Activated CD8-positive, alpha-beta memory T cell treated with anti-CD3 and anti-CD28 coated beads for 48 hours (primary cell): ENCODE measurements at regions not wholly inside any gene's neighbourhood (a gene's known extent, or its start where the extent isn't known, plus 50 kb on each side); places are given as distances from the start of the nearest gene placed in this dataset.

Experiments
- DNase-seq, 3 experiments: peaks; one replicate each; pipeline ENCODE4 v3.0.0-alpha.2; 2020; ENCODE audit warnings: low read depth in 2 of 3, low spot score in 2 of 3

- DNase-seq, result no peak
Measured at GRCh38 chr20:21033817-21034216, 72.3 kb downstream of the LINC00237 start.

DNA sequence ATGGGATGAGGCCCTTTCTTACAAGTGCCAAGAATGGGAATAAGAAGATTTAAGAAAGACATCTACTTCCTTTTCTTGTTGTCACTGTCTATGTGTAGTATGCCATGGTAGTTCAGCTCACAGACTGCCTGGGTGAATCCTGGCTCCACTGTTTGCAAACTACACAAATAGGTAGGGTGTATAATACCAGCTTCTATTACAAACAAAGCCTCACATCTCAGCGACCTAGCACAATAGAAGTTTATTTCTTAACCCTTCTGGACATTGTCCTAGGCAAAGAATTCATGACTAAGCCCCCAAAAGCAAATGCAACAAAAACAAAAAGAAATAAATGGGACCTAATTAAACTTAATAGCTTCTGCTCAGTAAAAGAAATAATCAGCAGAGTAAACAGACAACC, 74.5 kb downstream of the LINC00237 start:
- no peak for DNase-seq

DNA sequence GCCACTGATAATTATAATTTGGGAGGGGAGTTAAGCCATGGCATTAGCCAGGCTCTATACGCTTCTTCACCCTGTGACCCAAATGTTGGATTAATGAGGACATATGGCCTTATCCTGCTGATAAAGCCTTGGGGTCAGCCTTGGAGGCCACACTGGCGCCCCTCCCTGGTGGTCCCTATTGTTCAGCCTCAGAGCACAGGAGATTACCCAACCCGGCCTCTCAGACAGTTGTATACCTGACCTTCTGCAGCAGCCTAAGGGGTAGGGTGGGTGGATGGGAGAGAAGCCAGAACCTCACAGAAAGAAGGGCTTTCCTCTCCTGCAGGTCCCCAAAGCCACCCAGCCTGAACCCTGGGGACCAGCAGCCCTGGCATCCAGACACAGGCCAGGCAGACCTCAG, 76.8 kb downstream of the LINC00237 start:
- DNase-seq, result no peak

- DNase-seq, result no peak
Measured at GRCh38 chr20:21028921-21029320, 77.2 kb downstream of the LINC00237 start.

GRCh38 chr20:21028436-21028835, 77.7 kb downstream of the LINC00237 start:
- no peak for DNase-seq

GRCh38 chr20:21027569-21027968, 78.6 kb downstream of the LINC00237 start:
- no peak for DNase-seq

GRCh38 chr20:21026951-21027350, 79.2 kb downstream of the LINC00237 start:
- no peak for DNase-seq

- DNase-seq, result no peak
Measured at GRCh38 chr20:21024420-21024819, 81.7 kb downstream of the LINC00237 start.

- DNase-seq, result no peak
Measured at GRCh38 chr20:21022925-21023324, 83.2 kb downstream of the LINC00237 start.

- DNase-seq, result no peak
Measured at GRCh38 chr20:21021472-21021790, 84.7 kb downstream of the LINC00237 start.

DNA sequence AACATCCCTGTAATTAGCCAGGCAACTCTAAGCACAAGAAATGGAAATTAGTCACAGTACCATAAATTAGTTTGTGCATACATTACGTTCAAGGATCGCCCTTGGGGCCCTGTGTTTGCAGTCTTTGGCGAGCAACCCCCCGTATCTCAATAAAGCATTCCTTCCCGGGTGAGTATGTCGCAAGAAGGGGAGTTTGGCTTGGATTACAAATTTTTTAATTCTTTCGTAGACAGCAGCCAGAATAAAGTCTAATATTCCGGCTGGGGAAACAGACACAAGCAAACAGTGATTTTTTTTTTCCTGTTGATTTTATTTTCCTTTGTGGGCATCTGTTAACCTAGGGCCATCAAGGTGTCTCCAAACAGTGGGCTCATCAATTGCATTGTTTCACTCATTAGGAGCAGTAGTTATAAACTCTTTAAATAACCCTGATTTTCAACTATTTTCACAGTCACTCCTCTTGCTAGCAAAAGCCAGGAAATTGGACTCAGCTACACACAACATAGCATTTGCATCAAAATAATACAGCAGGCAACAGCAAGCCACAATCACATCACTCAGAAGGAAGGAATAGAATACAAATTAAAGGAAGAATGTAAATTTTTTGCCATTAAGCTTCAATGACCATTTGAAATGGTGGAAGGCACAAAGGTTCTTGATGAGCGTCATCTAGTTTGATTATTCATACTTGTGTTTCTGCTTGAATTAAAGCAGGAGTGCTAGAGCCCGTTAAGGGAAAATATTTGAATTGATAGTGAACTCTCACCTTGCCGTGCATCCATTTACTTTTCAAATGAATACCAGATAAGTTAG, 85.3 kb downstream of the LINC00237 start:
- no peak for DNase-seq

DNA sequence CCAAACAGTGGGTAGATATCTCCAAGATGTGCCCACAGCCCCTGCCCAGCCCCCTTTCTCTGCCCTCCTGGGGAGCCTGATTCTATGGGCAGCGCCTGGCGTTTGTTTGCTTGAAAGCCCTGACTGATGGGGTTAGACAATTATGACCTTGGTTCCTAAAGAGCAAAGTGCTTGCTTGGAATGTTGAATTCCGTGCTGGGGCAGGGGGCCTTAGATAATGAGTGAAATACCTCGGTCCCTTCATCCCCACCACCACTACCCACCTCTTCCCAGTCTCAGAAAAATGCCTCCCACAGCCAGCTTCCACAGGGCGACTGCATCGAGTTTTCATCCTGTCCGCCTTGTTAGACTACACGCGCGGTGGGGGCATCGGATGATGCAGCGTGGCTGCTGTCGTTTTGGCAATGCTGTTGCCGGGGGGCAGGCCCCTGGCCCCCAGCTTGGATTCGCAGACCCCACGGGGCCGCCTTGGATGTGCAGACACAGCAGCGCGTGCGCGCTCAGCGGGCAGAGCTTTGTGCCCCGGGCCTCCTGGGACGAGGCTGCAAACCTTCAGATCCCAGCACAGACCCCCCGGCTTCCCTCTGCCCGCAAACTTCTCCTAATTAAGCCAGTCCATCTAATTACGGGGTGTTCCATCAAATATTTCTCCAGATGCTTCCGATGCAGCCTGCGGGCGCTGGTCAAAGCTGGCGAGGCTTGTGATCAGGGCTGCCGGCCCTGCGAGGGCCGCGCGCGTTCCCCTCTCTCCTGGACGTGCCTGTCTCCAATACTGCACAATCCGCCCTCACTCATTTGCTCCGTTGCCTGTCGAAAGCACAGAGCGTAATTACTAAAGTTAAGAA, 86.1 kb downstream of the LINC00237 start:
- DNase-seq, result no peak

GRCh38 chr20:21019468-21019813, 86.7 kb downstream of the LINC00237 start:
- DNase-seq, result no peak

DNA sequence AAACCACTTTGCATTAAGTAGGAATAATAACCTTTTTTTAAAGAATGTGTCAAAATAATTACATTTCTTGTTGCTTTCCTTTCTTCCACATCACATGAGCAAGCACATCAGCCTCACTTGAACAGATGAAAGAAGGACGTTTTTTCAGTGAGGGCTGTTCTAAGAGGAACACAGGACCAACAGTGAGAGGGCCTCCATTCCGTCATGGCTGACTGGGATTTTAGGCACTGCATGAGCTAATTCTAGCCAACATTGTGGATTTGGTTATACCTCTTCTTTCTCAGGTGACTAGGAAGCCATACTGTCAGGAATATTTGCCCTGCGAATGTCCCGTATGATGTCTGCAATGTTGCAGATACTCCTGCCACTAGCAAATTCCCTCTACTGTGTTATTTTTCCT, 87.6 kb downstream of the LINC00237 start:
- no peak for DNase-seq

DNA sequence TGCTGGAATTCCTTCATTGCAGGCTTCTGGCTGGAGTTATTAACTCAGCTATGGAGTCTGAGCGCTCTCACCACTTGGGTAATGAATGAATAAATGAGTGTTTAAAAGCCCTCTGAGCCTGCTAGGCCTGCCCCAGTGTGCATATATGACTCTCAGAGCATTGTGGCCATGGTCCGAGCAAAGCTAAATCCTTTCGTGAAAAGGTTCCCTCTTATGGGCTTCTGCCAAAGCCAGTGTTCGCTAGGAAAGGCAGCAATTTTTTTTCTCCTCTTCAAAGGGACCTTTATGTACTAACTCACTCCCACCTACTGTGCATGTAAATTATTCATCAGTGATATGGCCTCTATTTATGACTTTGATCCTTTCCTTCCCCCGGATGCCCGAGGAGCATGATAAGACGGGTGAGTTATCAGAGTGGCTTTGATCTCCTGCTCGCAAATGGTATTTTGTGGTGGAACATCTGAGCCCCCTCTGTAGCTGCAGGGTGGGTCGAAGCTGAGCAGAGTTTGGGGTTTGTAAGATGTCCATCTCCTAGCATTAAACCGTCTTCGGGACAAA, 88.6 kb downstream of the LINC00237 start:
- DNase-seq, result no peak

GRCh38 chr20:21016751-21017150, 89.4 kb downstream of the LINC00237 start:
- DNase-seq, result no peak

- no peak for DNase-seq
Measured at GRCh38 chr20:21014528-21014927, 91.6 kb downstream of the LINC00237 start.

- DNase-seq, result no peak
Measured at GRCh38 chr20:21008951-21009350, 97.2 kb downstream of the LINC00237 start.

DNA sequence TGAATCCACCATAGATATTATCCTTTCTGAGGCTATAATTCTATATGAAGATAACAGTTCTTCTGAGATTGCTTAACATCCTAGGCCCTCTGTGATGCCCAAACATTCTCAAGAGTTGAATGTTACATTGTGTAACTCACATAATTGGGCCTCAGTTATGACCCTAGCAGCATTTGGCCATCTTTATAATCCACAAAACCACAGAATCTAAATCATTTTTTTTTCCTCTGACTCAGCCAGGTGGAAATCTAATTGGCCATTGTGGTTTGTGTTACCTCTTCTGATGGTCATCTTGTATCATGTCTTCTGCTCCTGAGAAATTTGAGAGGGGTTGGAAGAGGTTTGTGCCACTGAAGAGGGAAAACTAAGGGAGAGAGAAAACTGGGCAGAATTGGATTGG, 99.5 kb downstream of the LINC00237 start:
- no peak for DNase-seq

DNA sequence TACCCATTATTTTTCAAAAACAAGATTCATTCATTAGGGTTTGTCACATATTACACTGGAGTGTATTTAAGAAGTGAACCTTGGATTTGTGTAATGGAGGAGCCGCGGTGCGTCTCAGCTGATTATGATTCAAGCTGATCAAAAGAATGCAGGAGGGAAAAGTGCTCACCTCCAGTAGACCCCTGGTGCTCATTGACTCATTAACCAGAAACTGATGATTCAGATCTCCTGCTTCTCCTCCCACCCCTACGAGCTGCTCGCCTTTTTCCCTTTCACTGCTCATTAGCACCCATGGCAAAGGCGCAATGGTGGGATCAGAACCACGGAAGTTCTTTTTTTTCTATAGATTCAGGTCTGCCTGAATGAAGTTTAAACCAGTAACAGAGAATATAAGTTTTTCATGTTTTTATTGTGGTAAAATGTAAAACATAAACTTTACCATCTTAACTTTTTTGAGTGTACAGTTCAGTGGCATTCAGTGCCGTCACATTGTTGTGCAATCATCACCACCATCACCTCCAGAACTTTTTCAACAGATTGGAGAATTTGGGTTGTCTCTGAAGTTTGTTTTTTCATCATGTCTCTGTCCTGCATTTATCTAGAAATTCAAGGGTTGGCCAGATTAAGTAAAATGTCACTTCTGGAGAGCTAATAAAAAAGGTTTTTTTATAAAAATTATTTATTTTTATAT, 101.6 kb downstream of the LINC00237 start:
- no peak for DNase-seq

- DNase-seq, result no peak
Measured at GRCh38 chr20:21003902-21004301, 102.3 kb downstream of the LINC00237 start.

DNA sequence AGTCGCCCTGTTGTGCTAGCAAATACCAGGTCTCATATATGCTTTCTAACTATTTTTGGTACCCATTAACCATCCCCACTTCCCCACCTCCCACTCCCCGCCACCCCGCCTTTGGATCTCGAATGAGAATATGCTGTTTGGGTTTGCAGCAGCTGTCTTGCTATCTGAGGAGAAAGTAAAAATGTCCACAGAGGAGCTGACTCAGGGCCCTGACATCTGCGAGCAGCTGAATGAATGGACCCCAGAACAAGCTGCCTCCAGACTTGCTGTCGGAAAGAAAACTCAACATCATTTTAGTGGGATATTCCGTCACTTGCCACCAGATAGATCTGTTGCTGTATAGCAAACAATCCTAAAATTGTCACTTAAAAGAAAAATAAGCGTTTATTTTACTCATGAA, 103.7 kb downstream of the LINC00237 start:
- DNase-seq, result no peak
